ENCODE measurements at regions not wholly inside any gene's neighbourhood (a gene's known extent, or its start where the extent isn't known, plus 50 kb on each side); places are given as distances from the start of the nearest gene placed in this dataset.

DNA sequence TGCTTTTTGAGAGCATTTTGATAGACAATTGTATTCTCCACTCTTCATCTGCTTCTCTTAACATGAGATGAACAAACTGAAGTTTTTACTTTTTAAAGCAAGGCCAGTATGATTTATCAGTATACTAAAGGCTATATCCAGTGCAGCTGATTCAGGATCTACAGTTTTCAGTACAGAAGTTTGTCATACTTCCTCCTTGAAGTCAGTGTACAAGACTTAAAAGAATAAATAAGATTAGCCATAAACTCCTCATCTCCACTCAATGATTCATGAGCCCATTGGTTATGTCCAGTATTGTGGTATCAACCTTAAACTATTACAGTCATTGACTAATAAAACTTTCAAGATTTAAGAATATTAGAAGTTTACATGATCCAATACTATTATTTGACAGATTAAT is 374.8 kb upstream of the EPHA7 start:
- TF ChIP-seq CTCF (IDR thresholded peaks at IDR 0.05; ENCODE audit: low read depth, low read length) (no peak), EZH2phosphoT487 (IDR thresholded peaks at IDR 0.05; ENCODE audit: low read depth) (no peak)

Data from OCI-LY3 (cell line).